Daoy (cell line): ENCODE measurements at regions not wholly inside any gene's neighbourhood (a gene's known extent, or its start where the extent isn't known, plus 50 kb on each side); places are given as distances from the start of the nearest gene placed in this dataset.

Experiments used
- DNase-seq: peaks from one replicate; pipeline ENCODE4 v3.0.0-alpha.2; 2015; ENCODE audit warnings: low read depth

GRCh38 chr3:27935492-27935891 is 213.4 kb upstream of the EOMES start:
- DNase-seq, result no peak

- no peak for DNase-seq
These were observed 217.4 kb upstream of the EOMES start for GRCh38 chr3:27939521-27939920.

DNA sequence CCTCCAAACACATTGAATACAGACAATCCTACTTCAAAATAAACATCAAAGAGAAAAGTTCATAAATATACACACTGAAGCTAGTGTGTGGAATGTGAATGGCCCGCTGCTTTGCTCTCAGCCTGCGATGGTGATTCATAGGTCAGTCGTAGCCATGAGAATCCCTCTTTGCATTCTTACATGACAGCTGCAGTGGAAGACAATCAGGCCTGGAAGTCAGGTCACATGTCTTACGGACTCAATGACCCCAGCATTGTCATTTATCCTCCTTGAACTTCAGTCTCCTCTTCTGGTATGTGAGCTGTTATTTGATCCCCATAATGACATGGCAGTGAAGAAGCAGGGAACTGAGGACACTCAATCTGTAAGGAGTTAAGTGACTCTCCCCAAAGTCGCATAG is 217.8 kb upstream of the EOMES start:
- DNase-seq, result no peak

- no peak for DNase-seq
These were observed 221.0 kb upstream of the EOMES start for GRCh38 chr3:27943106-27943505.

- no peak for DNase-seq
These were observed 223.1 kb upstream of the EOMES start for GRCh38 chr3:27945229-27945628.

GRCh38 chr3:27960133-27960532 is 238.0 kb upstream of the EOMES start:
- DNase-seq, result no peak

- no peak for DNase-seq
These were observed 241.4 kb upstream of the EOMES start for GRCh38 chr3:27963519-27963918.

- DNase-seq, result no peak
These were observed 249.5 kb upstream of the EOMES start for GRCh38 chr3:27971600-27971999.

- no peak for DNase-seq
These were observed 254.8 kb upstream of the EOMES start for GRCh38 chr3:27976933-27977332.

DNA sequence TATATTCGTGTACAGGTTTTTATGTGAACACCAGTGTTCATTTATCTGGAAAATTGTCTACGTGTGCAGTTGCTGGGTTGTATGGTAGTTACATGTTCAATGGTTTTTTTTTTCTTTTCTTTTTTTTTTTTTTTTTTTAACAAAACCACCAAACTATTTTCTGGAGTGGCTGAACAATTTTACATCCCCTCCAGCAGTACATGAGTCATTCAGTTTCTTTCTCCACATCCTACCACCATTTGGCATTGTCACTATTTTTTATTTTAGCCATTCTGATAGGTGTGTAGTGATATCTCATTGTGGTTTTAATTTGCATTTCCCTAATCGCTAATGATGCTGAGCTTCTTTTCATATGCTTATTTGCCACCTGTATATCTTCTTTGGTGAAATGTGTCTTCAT is 256.3 kb upstream of the EOMES start:
- DNase-seq, result no peak

GRCh38 chr3:27985369-27986035 is 255.9 kb upstream of the CMC1 start:
- DNase-seq, result no peak

GRCh38 chr3:27986234-27986879 is 255.1 kb upstream of the CMC1 start:
- DNase-seq, result no peak

- DNase-seq, result no peak
These were observed 251.1 kb upstream of the CMC1 start for GRCh38 chr3:27990324-27990723.

GRCh38 chr3:27990837-27991236 is 250.6 kb upstream of the CMC1 start:
- no peak for DNase-seq

GRCh38 chr3:27993051-27993450 is 248.4 kb upstream of the CMC1 start:
- DNase-seq, result no peak

DNA sequence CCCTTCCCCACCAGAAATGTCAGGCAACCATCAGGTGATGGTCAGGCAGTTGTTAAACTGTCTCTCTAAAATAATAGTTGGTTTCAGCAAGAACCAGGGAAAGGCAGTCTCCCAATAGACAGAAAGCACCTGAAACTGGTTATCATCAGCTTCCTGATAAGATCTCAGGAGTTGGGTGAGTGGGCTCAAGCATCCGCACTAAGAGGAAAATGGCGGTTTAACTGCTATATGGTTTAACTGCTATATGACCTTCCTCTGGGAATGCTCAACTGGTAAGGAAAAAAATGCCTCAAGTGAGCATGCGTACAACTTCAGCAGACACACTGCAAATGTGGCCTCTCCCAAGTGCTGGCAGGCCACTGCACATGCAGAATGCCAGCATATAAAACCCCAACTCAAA is 240.8 kb upstream of the CMC1 start:
- DNase-seq, result no peak

GRCh38 chr3:28008235-28008634 is 233.2 kb upstream of the CMC1 start:
- DNase-seq, result no peak

DNA sequence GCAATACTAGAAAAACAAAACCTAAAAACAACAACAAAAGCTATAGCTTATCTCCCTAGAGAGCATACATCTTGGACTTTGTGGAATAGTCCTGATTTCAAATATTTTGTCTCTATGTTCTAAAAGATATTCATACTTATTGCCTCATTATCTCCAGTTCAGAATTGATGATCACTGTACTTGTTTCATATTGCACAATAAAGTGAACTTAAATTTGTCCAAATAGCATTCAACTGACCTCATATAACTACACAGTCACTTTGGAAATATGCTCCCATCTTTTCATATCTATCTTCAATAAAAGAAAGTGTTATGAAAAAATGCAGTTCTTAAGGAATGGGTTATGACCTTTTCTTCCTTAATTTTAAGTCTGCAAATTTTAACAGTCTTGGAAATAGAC is 228.6 kb upstream of the CMC1 start:
- no peak for DNase-seq

DNA sequence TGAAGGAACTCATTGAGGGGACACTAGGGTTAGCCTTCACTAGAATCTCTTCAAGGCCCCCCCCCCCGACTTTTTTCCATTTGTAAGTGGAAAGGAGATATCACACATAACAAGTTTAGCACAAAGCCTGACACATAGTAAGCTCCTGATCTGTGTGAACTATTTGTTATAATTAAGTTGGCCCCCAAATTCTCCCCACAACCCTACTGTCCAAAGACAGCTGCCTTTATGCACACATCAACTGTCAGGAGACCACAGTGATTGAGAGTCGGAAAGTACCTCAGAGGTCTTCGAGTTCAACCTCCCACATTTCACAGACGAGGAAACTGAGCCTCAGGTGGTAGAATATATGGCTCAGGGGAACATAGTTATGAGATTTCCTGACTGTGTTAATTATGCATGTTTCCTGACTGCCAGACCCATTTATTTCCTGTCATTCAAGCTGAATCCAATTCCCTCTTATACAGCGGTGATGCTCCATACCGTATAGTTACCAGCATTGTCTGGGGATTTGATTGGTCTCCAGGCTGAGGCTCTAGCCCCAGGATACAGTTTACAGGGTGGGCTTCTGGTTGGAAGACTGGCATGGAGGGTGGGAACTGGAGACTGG is 227.4 kb upstream of the CMC1 start:
- no peak for DNase-seq

GRCh38 chr3:28018925-28019718 is 222.3 kb upstream of the CMC1 start:
- no peak for DNase-seq

GRCh38 chr3:28019740-28020139 is 221.7 kb upstream of the CMC1 start:
- DNase-seq, result no peak

- DNase-seq, result no peak
These were observed 218.5 kb upstream of the CMC1 start for GRCh38 chr3:28022916-28023315.

DNA sequence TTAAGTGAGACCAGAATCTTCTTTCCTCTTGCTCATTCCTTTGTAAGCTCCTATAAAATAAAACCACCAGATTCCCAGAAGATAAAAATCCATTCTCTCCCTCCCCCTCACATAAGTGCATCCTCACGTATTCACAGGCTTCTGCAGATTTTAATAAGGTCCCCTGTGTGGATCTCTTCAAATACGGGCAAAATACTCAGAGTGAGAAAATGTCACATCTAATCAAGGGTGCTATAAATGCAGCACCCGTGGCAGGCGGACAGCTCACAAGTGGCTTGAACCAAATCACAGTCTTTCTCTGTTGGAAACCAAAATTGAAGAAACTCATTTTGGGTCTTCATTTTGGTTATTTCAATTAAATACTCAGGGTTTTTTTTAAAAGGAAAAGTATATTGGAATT is 212.9 kb upstream of the CMC1 start:
- no peak for DNase-seq
